ENCODE measurements at regions not wholly inside any gene's neighbourhood (a gene's known extent, or its start where the extent isn't known, plus 50 kb on each side); places are given as distances from the start of the nearest gene placed in this dataset.
"Not testable (repeated sequence)": the region's sequence is repeated elsewhere in the genome, so short reads cannot be mapped to it uniquely, and the experiment has no call there.

- no peak for DNase-seq (ENCODE audit: low read depth in 1 of 2, low spot score in 1 of 2)
Observed at GRCh38 chr5:100043475-100043874, 491.7 kb upstream of the FAM174A start.

GRCh38 chr5:100026606-100027005, 508.6 kb upstream of the FAM174A start:
- DNase-seq (ENCODE audit: low read depth in 1 of 2, low spot score in 1 of 2): no peak

- no peak for DNase-seq (ENCODE audit: low read depth in 1 of 2, low spot score in 1 of 2)
Observed at GRCh38 chr5:100023536-100023935, 511.6 kb upstream of the FAM174A start.

GRCh38 chr5:100017520-100018262, 517.5 kb upstream of the FAM174A start:
- no peak for DNase-seq (ENCODE audit: low read depth in 1 of 2, low spot score in 1 of 2)

GRCh38 chr5:100013305-100013704, 521.9 kb upstream of the FAM174A start:
- DNase-seq (ENCODE audit: low read depth in 1 of 2, low spot score in 1 of 2): not testable (repeated sequence)

- DNase-seq (ENCODE audit: low read depth in 1 of 2, low spot score in 1 of 2): not testable (repeated sequence)
Observed at GRCh38 chr5:100011160-100011559, 524.0 kb upstream of the FAM174A start.

GRCh38 chr5:100004969-100005368, 530.2 kb upstream of the FAM174A start:
- DNase-seq (ENCODE audit: low read depth in 1 of 2, low spot score in 1 of 2): no peak

- DNase-seq (ENCODE audit: low read depth in 1 of 2, low spot score in 1 of 2): no peak
Observed at GRCh38 chr5:99998319-99998718, 536.9 kb upstream of the FAM174A start.

- DNase-seq (ENCODE audit: low read depth in 1 of 2, low spot score in 1 of 2): no peak
Observed at GRCh38 chr5:99995407-99995806, 539.8 kb upstream of the FAM174A start.

- DNase-seq (ENCODE audit: low read depth in 1 of 2, low spot score in 1 of 2): no peak
Observed at GRCh38 chr5:99973779-99974178, 561.4 kb upstream of the FAM174A start.

GRCh38 chr5:99955962-99956361, 579.2 kb upstream of the FAM174A start:
- no peak for DNase-seq (ENCODE audit: low read depth in 1 of 2, low spot score in 1 of 2)

- DNase-seq (ENCODE audit: low read depth in 1 of 2, low spot score in 1 of 2): no peak
Observed at GRCh38 chr5:99955006-99955405, 580.2 kb upstream of the FAM174A start.

- DNase-seq (ENCODE audit: low read depth in 1 of 2, low spot score in 1 of 2): no peak
Observed at GRCh38 chr5:99949969-99950524, 585.1 kb upstream of the FAM174A start.

- DNase-seq (ENCODE audit: low read depth in 1 of 2, low spot score in 1 of 2): no peak
Observed at GRCh38 chr5:99949361-99949760, 585.8 kb upstream of the FAM174A start.

GRCh38 chr5:99948850-99949249, 586.3 kb upstream of the FAM174A start:
- no peak for DNase-seq (ENCODE audit: low read depth in 1 of 2, low spot score in 1 of 2)

GRCh38 chr5:99945478-99946442, 589.4 kb upstream of the FAM174A start:
- no peak for DNase-seq (ENCODE audit: low read depth in 1 of 2, low spot score in 1 of 2)

GRCh38 chr5:99940540-99940939, 594.6 kb upstream of the FAM174A start:
- no peak for DNase-seq (ENCODE audit: low read depth in 1 of 2, low spot score in 1 of 2)

- no peak for DNase-seq (ENCODE audit: low read depth in 1 of 2, low spot score in 1 of 2)
Observed at GRCh38 chr5:99936911-99937310, 598.3 kb upstream of the FAM174A start.

GRCh38 chr5:99929806-99930135, 605.4 kb upstream of the FAM174A start:
- no peak for DNase-seq (ENCODE audit: low read depth in 1 of 2, low spot score in 1 of 2)

GRCh38 chr5:99929067-99929805, 605.9 kb upstream of the FAM174A start:
- DNase-seq (ENCODE audit: low read depth in 1 of 2, low spot score in 1 of 2): no peak

- no peak for DNase-seq (ENCODE audit: low read depth in 1 of 2, low spot score in 1 of 2)
Observed at GRCh38 chr5:99928490-99928889, 606.7 kb upstream of the FAM174A start.

Measured in activated T-helper 1 cell treated with anti-CD3 and anti-CD28 coated beads, Interleukin-2, amount 50 U/mL, for 16 hours (primary cell).